ENCODE measurements at regions not wholly inside any gene's neighbourhood (a gene's known extent, or its start where the extent isn't known, plus 50 kb on each side); places are given as distances from the start of the nearest gene placed in this dataset.

- Histone ChIP-seq H3K4me1 (ENCODE audit: control insufficient read depth in 2 of 3, insufficient read depth in 2 of 3, low read depth in 1 of 3, low read length in 3 of 3) (no peaks in the 10 kb centered on the region), H3K36me3 (ENCODE audit: control insufficient read depth in 2 of 3, insufficient read depth in 3 of 3, low read length in 3 of 3) (no peaks in the 10 kb centered on the region), H3K9me3 (ENCODE audit: control insufficient read depth in 2 of 3, insufficient read depth in 1 of 3, low read length in 3 of 3) (no peaks in the 10 kb centered on the region), H3K9ac (ENCODE audit: low read length in 3 of 3) (no peak overlapping the region), H3K27ac (ENCODE audit: low read depth in 2 of 2, low read length in 2 of 2) (no peak overlapping the region), H3K27me3 (ENCODE audit: control insufficient read depth, insufficient read depth, low read length) (no peaks in the 10 kb centered on the region), H3K4me3 (ENCODE audit: low read length in 3 of 3) (no peak overlapping the region)
- intact Hi-C loops (cut with DNase I) = no loop called here
- DNase-seq = no peak
- no peak for TF ChIP-seq CTCF (IDR thresholded peaks at IDR 0.05; ENCODE audit: borderline replicate concordance, extremely low read depth, insufficient read depth)
- FAIRE-seq = no peak
These were observed 231.9 kb downstream of the DMAC1 start for GRCh38 chr9:7567687-7568086.

DNA sequence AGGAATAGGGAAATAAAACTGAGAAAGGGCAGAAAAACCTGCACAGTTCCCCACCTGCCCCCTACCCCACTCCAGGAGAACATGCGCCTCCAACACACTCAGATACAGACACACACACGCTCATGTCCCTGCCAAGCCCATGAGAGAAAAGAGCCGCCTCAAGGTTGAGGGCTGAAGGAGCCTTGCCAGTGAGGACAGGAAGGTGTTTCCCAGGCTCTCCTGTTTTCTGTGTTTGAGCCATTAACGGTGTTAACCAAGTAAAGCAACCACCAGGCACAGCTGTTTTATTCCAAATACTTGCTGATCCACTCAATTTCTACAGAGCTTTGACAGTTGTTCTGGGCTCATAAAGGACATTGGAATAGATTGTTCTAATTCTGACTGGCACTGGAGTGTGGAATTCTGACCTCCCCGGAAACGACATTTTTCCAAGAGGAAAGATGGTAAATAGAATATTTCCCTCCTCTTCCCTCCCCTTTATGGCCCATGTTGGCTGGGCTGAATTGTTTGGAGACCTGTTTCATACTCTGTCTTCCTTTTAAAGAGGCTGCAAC is 238.0 kb downstream of the DMAC1 start:
- FAIRE-seq = no peak
- intact Hi-C loops (cut with DNase I) = no loop called here
- Histone ChIP-seq H3K27ac (ENCODE audit: low read depth in 2 of 2, low read length in 2 of 2) (no peak overlapping the region), H3K9me3 (ENCODE audit: control insufficient read depth in 2 of 3, insufficient read depth in 1 of 3, low read length in 3 of 3) (no peaks in the 10 kb centered on the region), H3K4me1 (ENCODE audit: control insufficient read depth in 2 of 3, insufficient read depth in 2 of 3, low read depth in 1 of 3, low read length in 3 of 3) (peaks cover 0 to 8% (median 0%) of the 10 kb centered on the region in 3 donors), H3K9ac (ENCODE audit: low read length in 3 of 3) (no peak overlapping the region), H3K27me3 (ENCODE audit: control insufficient read depth, insufficient read depth, low read length) (no peaks in the 10 kb centered on the region), H3K4me3 (ENCODE audit: low read length in 3 of 3) (no peak overlapping the region), H3K36me3 (ENCODE audit: control insufficient read depth in 2 of 3, insufficient read depth in 3 of 3, low read length in 3 of 3) (no peaks in the 10 kb centered on the region)
- TF ChIP-seq CTCF (IDR thresholded peaks at IDR 0.05; ENCODE audit: borderline replicate concordance, extremely low read depth, insufficient read depth) = no peak
- no peak for DNase-seq

- no peak for FAIRE-seq
- intact Hi-C loops (cut with DNase I) = no loop called here
- Histone ChIP-seq H3K27me3 (ENCODE audit: control insufficient read depth, insufficient read depth, low read length) (no peaks in the 10 kb centered on the region), H3K9ac (ENCODE audit: low read length in 3 of 3) (no peak overlapping the region), H3K36me3 (ENCODE audit: control insufficient read depth in 2 of 3, insufficient read depth in 3 of 3, low read length in 3 of 3) (no peaks in the 10 kb centered on the region), H3K9me3 (ENCODE audit: control insufficient read depth in 2 of 3, insufficient read depth in 1 of 3, low read length in 3 of 3) (no peaks in the 10 kb centered on the region), H3K4me3 (ENCODE audit: low read length in 3 of 3) (no peak overlapping the region), H3K4me1 (ENCODE audit: control insufficient read depth in 2 of 3, insufficient read depth in 2 of 3, low read depth in 1 of 3, low read length in 3 of 3) (peaks cover 0 to 8% (median 0%) of the 10 kb centered on the region in 3 donors), H3K27ac (ENCODE audit: low read depth in 2 of 2, low read length in 2 of 2) (no peak overlapping the region)
- DNase-seq = peak in 3 of 5 donors; percentile 40 to 84 (median 72)
- no peak for TF ChIP-seq CTCF (IDR thresholded peaks at IDR 0.05; ENCODE audit: borderline replicate concordance, extremely low read depth, insufficient read depth)
These were observed 238.8 kb downstream of the DMAC1 start for GRCh38 chr9:7560669-7561305.
